H1 (cell line): ENCODE measurements at regions not wholly inside any gene's neighbourhood (a gene's known extent, or its start where the extent isn't known, plus 50 kb on each side); places are given as distances from the start of the nearest gene placed in this dataset.

Experiments used
- CTCF ChIA-PET: fragments of 300-600 bp; sonication (Branson Sonifier 250); formaldehyde crosslinking; loops from one replicate; lab custom pipeline; 2021; ENCODE audit not compliant: partially characterized antibody; lab: Charles Lee
- POLR2A ChIA-PET: fragments of 300-600 bp; sonication (Branson Sonifier 250); formaldehyde crosslinking; loops from one replicate; lab custom pipeline; 2021; ENCODE audit warnings: inconsistent platforms; ENCODE audit not compliant: partially characterized antibody; lab: Charles Lee
- DNase-seq, 2 experiments: peaks; one replicate each; pipeline versions ENCODE4 v3.0.0 to v3.0.0-alpha.2; 2010 to 2022; ENCODE audit warnings: low spot score in 2 of 2, low read depth in 1 of 2, mixed read lengths in 1 of 2
- FAIRE-seq: peaks from 2 replicates; lab custom pipeline; 2011; peaks lifted over from hg19 to GRCh38; lab: Jason Lieb, UNC
- H2AFZ ChIP-seq: 2 replicates; pipeline ENCODE4 v1.8.1; 2012; ENCODE audit warnings: low read length, inconsistent platforms
- H2AK5ac ChIP-seq: 2 replicates; pipeline ENCODE4 v1.6.1; 2013; ENCODE audit warnings: low read depth, low read length
- H2BK120ac ChIP-seq: replicated peaks from 2 replicates; pipeline ENCODE3; 2013; ENCODE audit warnings: low read depth, low read length, inconsistent platforms
- H2BK12ac ChIP-seq: 2 replicates; pipeline ENCODE4 v1.6.1; 2013; ENCODE audit warnings: low read depth, low read length
- H2BK15ac ChIP-seq: 2 replicates; pipeline ENCODE4 v1.6.1; 2013; ENCODE audit warnings: low read length
- H2BK20ac ChIP-seq: 2 replicates; pipeline ENCODE4 v1.6.1; 2013; ENCODE audit warnings: low read length
- H2BK5ac ChIP-seq: 2 replicates; pipeline ENCODE4 v1.6.1; 2013; ENCODE audit warnings: low read depth, low read length
- H3K14ac ChIP-seq: 2 replicates; pipeline ENCODE4 v1.6.1; 2013; ENCODE audit warnings: inconsistent platforms; ENCODE audit not compliant: insufficient read length
- H3K18ac ChIP-seq: 2 replicates; pipeline ENCODE4 v1.6.1; 2013; ENCODE audit warnings: low read length; ENCODE audit errors: extremely low read depth
- H3K23ac ChIP-seq: 2 replicates; pipeline ENCODE4 v1.6.1; 2013; ENCODE audit warnings: inconsistent platforms; ENCODE audit not compliant: insufficient read length
- H3K23me2 ChIP-seq: 2 replicates; pipeline ENCODE4 v1.6.1; 2013; ENCODE audit warnings: low read depth, low read length
- H3K27ac ChIP-seq: 2 replicates; pipeline ENCODE4 v1.6.1; 2011; ENCODE audit warnings: low read depth, low read length, inconsistent platforms
- H3K27me3 ChIP-seq, 4 experiments: replicated peaks in 1 of 4; 1 replicate in 1 of 4; 2 replicates in 3 of 4; pipeline versions ENCODE4 v1.6.1 to v1.8.1; 2011 to 2013; ENCODE audit warnings: low read length in 3 of 4, mild to moderate bottlenecking in 3 of 4, inconsistent platforms in 2 of 4, mixed read lengths in 2 of 4, moderate library complexity in 1 of 4; ENCODE audit not compliant: control insufficient read depth in 3 of 4, insufficient read depth in 3 of 4; ENCODE audit errors: extremely low read depth in 1 of 4
- H3K36me3 ChIP-seq, 4 experiments: 2 replicates each; pipeline versions ENCODE4 v1.6.1 to v1.8.1; 2011 to 2013; ENCODE audit warnings: mild to moderate bottlenecking in 4 of 4, low read length in 3 of 4, moderate library complexity in 2 of 4, control low read depth in 1 of 4, inconsistent platforms in 1 of 4; ENCODE audit not compliant: insufficient read depth in 4 of 4, control insufficient read depth in 2 of 4
- H3K4ac ChIP-seq: replicated peaks from 2 replicates; pipeline ENCODE3; 2013; ENCODE audit warnings: low read length, low read depth, mixed read lengths, inconsistent platforms; ENCODE audit not compliant: insufficient read length
- H3K4me1 ChIP-seq, 4 experiments: replicated peaks in 1 of 4; 1 replicate in 1 of 4; 2 replicates in 3 of 4; pipeline versions ENCODE4 v1.6.1 to v1.8.1; 2011 to 2013; ENCODE audit warnings: low read length in 3 of 4, inconsistent platforms in 2 of 4, mixed read lengths in 1 of 4; ENCODE audit not compliant: insufficient read depth in 4 of 4, control insufficient read depth in 3 of 4
- H3K4me2 ChIP-seq, 2 experiments: 2 replicates each; pipeline versions ENCODE4 v1.6.1 to v1.8.1; 2011 to 2013; ENCODE audit warnings: low read depth in 2 of 2, low read length in 2 of 2, control low read depth in 1 of 2, inconsistent platforms in 1 of 2, mild to moderate bottlenecking in 1 of 2; ENCODE audit not compliant: insufficient read depth in 1 of 2
- H3K4me3 ChIP-seq, 4 experiments: fragments of 200-600, 300-600 bp in 1 of 4; sonication (generic), shearing (Covaris generic), sonication (Bioruptor Twin) in 1 of 4; 2 replicates each; pipeline versions ENCODE4 v1.5.1 to v1.8.1; 2011 to 2016; ENCODE audit warnings: low read length in 4 of 4, low read depth in 3 of 4, control low read depth in 2 of 4, inconsistent platforms in 2 of 4, mild to moderate bottlenecking in 2 of 4, mixed read lengths in 1 of 4, moderate library complexity in 1 of 4; ENCODE audit not compliant: insufficient read depth in 2 of 4; ENCODE audit errors: extremely low read depth in 1 of 4
- H3K56ac ChIP-seq: replicated peaks from 2 replicates; pipeline ENCODE3; 2013; ENCODE audit warnings: low read depth, mild to moderate bottlenecking, mixed read lengths, low read length, inconsistent platforms; ENCODE audit not compliant: insufficient read length
- H3K79me1 ChIP-seq: 2 replicates; pipeline ENCODE4 v1.6.1; 2013; ENCODE audit warnings: low read depth, low read length, control low read depth
- H3K79me2 ChIP-seq, 2 experiments: 2 replicates each; pipeline versions ENCODE4 v1.6.1 to v1.8.1; 2012 to 2013; ENCODE audit warnings: low read length in 2 of 2, mild to moderate bottlenecking in 2 of 2, inconsistent platforms in 1 of 2; ENCODE audit not compliant: insufficient read depth in 2 of 2, control insufficient read depth in 1 of 2
- H3K9ac ChIP-seq, 4 experiments: replicated peaks in 1 of 4; 1 replicate in 1 of 4; 2 replicates in 3 of 4; pipeline versions ENCODE4 v1.6.1 to v1.8.1; 2011 to 2013; ENCODE audit warnings: low read depth in 3 of 4, low read length in 3 of 4, control low read depth in 2 of 4, mild to moderate bottlenecking in 2 of 4, moderate library complexity in 2 of 4, inconsistent platforms in 1 of 4; ENCODE audit errors: extremely low read depth in 1 of 4
- H3K9me3 ChIP-seq, 2 experiments: 2 replicates each; pipeline versions ENCODE4 v1.6.1 to v1.8.1; 2012 to 2013; ENCODE audit warnings: mild to moderate bottlenecking in 2 of 2, moderate library complexity in 2 of 2, control low read depth in 1 of 2, inconsistent platforms in 1 of 2, low read depth in 1 of 2, low read length in 1 of 2, mixed read lengths in 1 of 2; ENCODE audit not compliant: insufficient read depth in 2 of 2
- H4K20me1 ChIP-seq, 2 experiments: replicated peaks in 1 of 2; 2 replicates each; pipeline versions ENCODE3 to v1.8.1; 2011 to 2013; ENCODE audit warnings: inconsistent platforms in 2 of 2, low read length in 2 of 2, mild to moderate bottlenecking in 1 of 2; ENCODE audit not compliant: insufficient read depth in 2 of 2, control insufficient read depth in 1 of 2
- H4K5ac ChIP-seq: 2 replicates; pipeline ENCODE4 v1.6.1; 2013; ENCODE audit warnings: low read length, low read depth, mixed read lengths, inconsistent platforms; ENCODE audit not compliant: insufficient read length
- H4K8ac ChIP-seq: 2 replicates; pipeline ENCODE4 v1.8.0; 2013; ENCODE audit warnings: mild to moderate bottlenecking, moderate library complexity, low read length, inconsistent platforms; ENCODE audit not compliant: insufficient read depth; ENCODE audit errors: extremely low read depth
- H4K91ac ChIP-seq: replicated peaks from 2 replicates; pipeline ENCODE3; 2013; ENCODE audit warnings: low read length, mixed read lengths, inconsistent platforms; ENCODE audit not compliant: insufficient read length
- ASH2L ChIP-seq: fragments of 200-600, 300-600 bp; sonication (generic); IDR thresholded peaks from one replicate; pipeline ENCODE4 v1.7.1; 2017; ENCODE audit warnings: low read length
- CHD1 ChIP-seq: IDR thresholded peaks from 2 replicates; pipeline ENCODE4 v1.6.1; 2012; ENCODE audit warnings: low read depth, low read length, improper control_type of control experiment
- CTCF ChIP-seq, 3 experiments: IDR thresholded peaks; 1 replicate in 2 of 3; 2 replicates in 1 of 3; pipeline versions ENCODE4 v1.5.1 to v1.6.1; 2011; ENCODE audit warnings: low read length in 3 of 3, mild to moderate bottlenecking in 3 of 3, inconsistent platforms in 2 of 3, low read depth in 1 of 3, moderate library complexity in 1 of 3; ENCODE audit not compliant: insufficient read depth in 1 of 3; ENCODE audit errors: control extremely low read depth in 1 of 3
- GABPA ChIP-seq: IDR thresholded peaks from 2 replicates; pipeline ENCODE4 v1.6.1; 2011; ENCODE audit warnings: mild to moderate bottlenecking, low read length, moderate library complexity, borderline replicate concordance; ENCODE audit not compliant: insufficient read depth
- NRF1 ChIP-seq: IDR thresholded peaks from 2 replicates; pipeline ENCODE4 v1.6.1; 2011; ENCODE audit warnings: mild to moderate bottlenecking, low read depth, low read length, improper control_type of control experiment
- RAD21 ChIP-seq, 2 experiments: IDR thresholded peaks in 1 of 2; conservative IDR thresholded peaks in 1 of 2; 2 replicates each; pipeline ENCODE4 v1.6.1; 2011; ENCODE audit warnings: low read depth in 2 of 2, low read length in 2 of 2, improper control_type of control experiment in 1 of 2, inconsistent platforms in 1 of 2, mild to moderate bottlenecking in 1 of 2, moderate library complexity in 1 of 2
- SRF ChIP-seq: IDR thresholded peaks from 2 replicates; pipeline ENCODE4 v1.6.1; 2011; ENCODE audit warnings: mild to moderate bottlenecking, low read depth, low read length, moderate library complexity
- TAF7 ChIP-seq: optimal IDR thresholded peaks from 2 replicates; pipeline ENCODE3; 2011; ENCODE audit warnings: low read depth, mild to moderate bottlenecking, inconsistent platforms, low read length, moderate library complexity, borderline replicate concordance
- TEAD4 ChIP-seq: IDR thresholded peaks from 2 replicates; pipeline ENCODE4 v1.6.1; 2012; ENCODE audit warnings: low read depth, low read length, inconsistent platforms, mixed read lengths
- WGBS, 2 experiments: shearing (Covaris generic) in 1 of 2; methylation state at CpG; one replicate each; pipeline versions ENCODE4 v1.1.6 to v1.1.7; 2013 to 2015; ENCODE audit warnings: low lambda C conversion rate in 2 of 2, mixed read lengths in 2 of 2, inconsistent platforms in 1 of 2, low coverage in 1 of 2, missing lambda C conversion rate in 1 of 2; ENCODE audit not compliant: insufficient replicate concordance in 2 of 2, insufficient coverage in 1 of 2, insufficient read length in 1 of 2; ENCODE audit errors: extremely low coverage in 1 of 2, missing lambda C conversion rate in 1 of 2; 5-methylcytosine and 5-hydroxymethylcytosine counted together

DNA sequence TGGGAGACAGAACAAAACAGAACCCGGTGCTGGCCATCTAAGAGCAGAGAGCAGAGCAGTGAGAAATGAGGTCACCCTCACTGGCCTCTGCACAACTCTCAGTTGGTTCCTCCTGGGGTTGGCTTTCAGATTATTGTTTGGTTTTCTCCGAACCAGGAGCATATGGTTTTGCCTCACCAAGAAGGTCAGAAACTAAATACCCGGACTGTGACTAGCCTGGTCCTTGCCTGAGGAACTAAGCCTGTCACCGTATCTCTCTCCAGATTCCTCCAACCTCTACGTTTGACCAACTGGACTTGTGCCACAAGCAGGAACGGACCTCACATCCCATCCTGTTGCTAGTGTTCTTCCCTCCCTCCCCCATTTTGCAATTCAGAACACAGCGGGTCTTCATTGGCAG, 450.4 kb upstream of the JARID2 start:
- ChIA-PET POLR2A (no interaction called here), CTCF (interaction anchor here (0.5 to 0.6 kb wide), 2 partner anchors 262 to 939 kb away, joined by 3 to 4 read pairs; no protein-coding TSS in a partner anchor)
- no peak overlapping the region for H2BK5ac ChIP-seq
- H4K20me1 ChIP-seq: no peaks in the 10 kb centered on the region
- no peak overlapping the region for H3K14ac ChIP-seq
- no peak overlapping the region for H3K4ac ChIP-seq
- H2BK20ac ChIP-seq: no peak overlapping the region
- no peak overlapping the region for H2AFZ ChIP-seq
- H3K36me3 ChIP-seq: no peaks in the 10 kb centered on the region
- no peak overlapping the region for H3K4me2 ChIP-seq
- DNase-seq (no peak), FAIRE-seq (no peak)
- no peak overlapping the region for H4K8ac ChIP-seq
- no peak overlapping the region for H3K27ac ChIP-seq
- 90% methylated on average over 7 of the region's 7 CpGs; no CpG with 5 or more reads in 1 of the 2 experiments for WGBS, 2 experiments
- no peaks in the 10 kb centered on the region; a peak in 1 of 7 replicates for H3K27me3 ChIP-seq
- no peak overlapping the region for H3K18ac ChIP-seq
- H4K91ac ChIP-seq: no peak overlapping the region
- H3K9ac ChIP-seq: no peak overlapping the region
- no peaks in the 10 kb centered on the region for H3K79me2 ChIP-seq
- H2BK12ac ChIP-seq: peak overlapping the region; percentile 13; the same call in 1 of the 2 replicates
- H2AK5ac ChIP-seq: no peak overlapping the region
- no peak overlapping the region for H2BK120ac ChIP-seq
- H3K23ac ChIP-seq: no peak overlapping the region
- TF ChIP-seq RAD21 (IDR thresholded peaks at IDR 0.05 in 1 of 2, conservative IDR thresholded peaks at IDR 0.05 in 1 of 2; ENCODE audit: low read depth in 2 of 2, low read length in 2 of 2) (no peak), ASH2L (no peak), NRF1 (no peak), TAF7 (no peak), CTCF (IDR thresholded peaks at IDR 0.05; ENCODE audit: control extremely low read depth in 1 of 3, insufficient read depth in 1 of 3, low read depth in 1 of 3, low read length in 3 of 3) (no peak), GABPA (no peak), TEAD4 (no peak), SRF (no peak), CHD1 (no peak)
- H3K79me1 ChIP-seq: no peaks in the 10 kb centered on the region
- H3K56ac ChIP-seq: no peak overlapping the region
- peaks cover 0 to 6% of the 10 kb centered on the region in 2 experiments; a peak in 2 of 4 replicates for H3K9me3 ChIP-seq
- no peak overlapping the region for H2BK15ac ChIP-seq
- peaks cover 0 to 8% (median 5%) of the 10 kb centered on the region in 4 experiments; a peak in 4 of 7 replicates for H3K4me1 ChIP-seq
- H3K23me2 ChIP-seq: peaks cover 2% of the 10 kb centered on the region; the same call in 1 of the 2 replicates
- no peak overlapping the region for H3K4me3 ChIP-seq
- no peak overlapping the region for H4K5ac ChIP-seq
